Activated CD4-positive, alpha-beta T cell treated with anti-CD3 and anti-CD28 coated beads for 1 hour (primary cell): ENCODE measurements at regions not wholly inside any gene's neighbourhood (a gene's known extent, or its start where the extent isn't known, plus 50 kb on each side); places are given as distances from the start of the nearest gene placed in this dataset.

ENCODE experiments used
- DNase-seq: peaks from one replicate; pipeline ENCODE4 v3.0.0-alpha.2; 2020

GRCh38 chr5:175098301-175098700 lies 345.7 kb downstream of the DRD1 start:
- no peak for DNase-seq

- no peak for DNase-seq
Observed at GRCh38 chr5:175096469-175097165, 347.4 kb downstream of the DRD1 start.

- no peak for DNase-seq
Observed at GRCh38 chr5:175094461-175094860, 349.5 kb downstream of the DRD1 start.

GRCh38 chr5:175092691-175093090 lies 351.3 kb downstream of the DRD1 start:
- DNase-seq: no peak

GRCh38 chr5:175088963-175089362 lies 355.0 kb downstream of the DRD1 start:
- no peak for DNase-seq

GRCh38 chr5:175082866-175083590 lies 358.6 kb downstream of the MSX2 start:
- no peak for DNase-seq

GRCh38 chr5:175082346-175082745 lies 358.0 kb downstream of the MSX2 start:
- no peak for DNase-seq

- DNase-seq: no peak
Observed at GRCh38 chr5:175079707-175080106, 355.3 kb downstream of the MSX2 start.

- DNase-seq: no peak
Observed at GRCh38 chr5:175070283-175070682, 345.9 kb downstream of the MSX2 start.

GRCh38 chr5:175060257-175060656 lies 335.9 kb downstream of the MSX2 start:
- DNase-seq: no peak

- DNase-seq: no peak
Observed at GRCh38 chr5:175059687-175060211, 335.4 kb downstream of the MSX2 start.

GRCh38 chr5:175056831-175057230 lies 332.4 kb downstream of the MSX2 start:
- no peak for DNase-seq

GRCh38 chr5:175054243-175054642 lies 329.9 kb downstream of the MSX2 start:
- no peak for DNase-seq

- no peak for DNase-seq
Observed at GRCh38 chr5:175052351-175052750, 328.0 kb downstream of the MSX2 start.

- no peak for DNase-seq
Observed at GRCh38 chr5:175047048-175047447, 322.7 kb downstream of the MSX2 start.

GRCh38 chr5:175045820-175046219 lies 321.4 kb downstream of the MSX2 start:
- no peak for DNase-seq

GRCh38 chr5:175037820-175038219 lies 313.4 kb downstream of the MSX2 start:
- DNase-seq: no peak

- DNase-seq: no peak
Observed at GRCh38 chr5:175035882-175036533, 311.6 kb downstream of the MSX2 start.

- DNase-seq: no peak
Observed at GRCh38 chr5:175034924-175035323, 310.5 kb downstream of the MSX2 start.

GRCh38 chr5:175032741-175033151 lies 308.4 kb downstream of the MSX2 start:
- no peak for DNase-seq

- no peak for DNase-seq
Observed at GRCh38 chr5:175032013-175032412, 307.6 kb downstream of the MSX2 start.

GRCh38 chr5:175027390-175027789 lies 303.0 kb downstream of the MSX2 start:
- DNase-seq: no peak

- DNase-seq: no peak
Observed at GRCh38 chr5:175025077-175025476, 300.7 kb downstream of the MSX2 start.
